ENCODE measurements at regions not wholly inside any gene's neighbourhood (a gene's known extent, or its start where the extent isn't known, plus 50 kb on each side); places are given as distances from the start of the nearest gene placed in this dataset.

GRCh38 chr6:55997223-55997874, 122.0 kb upstream of the BMP5 start:
- H3K27me3 Mint-ChIP-seq (ENCODE audit: insufficient read depth), result peaks cover 2% of the 10 kb centered on the region; the same call in 1 of the 2 replicates
- H3K36me3 Mint-ChIP-seq (ENCODE audit: low read depth), result no peaks in the 10 kb centered on the region
- TF ChIP-seq CTCF (IDR thresholded peaks at IDR 0.05), result no peak
- no peaks in the 10 kb centered on the region for H3K4me1 Mint-ChIP-seq (ENCODE audit: low read depth)
- H3K4me3 Mint-ChIP-seq, result no peak overlapping the region
- H3K9me3 Mint-ChIP-seq, result 0 out of 2 replicates have a peak, but pooled peaks cover 3% of the 10 kb centered on the region
- no peak overlapping the region for H3K27ac Mint-ChIP-seq
- DNase-seq, result no peak

- Mint-ChIP-seq H3K4me3 (no peak overlapping the region), H3K27ac (no peak overlapping the region), H3K9me3 (0 out of 2 replicates have a peak, but pooled peaks cover 3% of the 10 kb centered on the region), H3K4me1 (ENCODE audit: low read depth) (no peaks in the 10 kb centered on the region), H3K27me3 (ENCODE audit: insufficient read depth) (0 out of 2 replicates have a peak, but pooled peaks cover 2% of the 10 kb centered on the region), H3K36me3 (ENCODE audit: low read depth) (no peaks in the 10 kb centered on the region)
- TF ChIP-seq CTCF (IDR thresholded peaks at IDR 0.05), result no peak
- DNase-seq, result no peak
Measured at GRCh38 chr6:55994531-55994930, 119.1 kb upstream of the BMP5 start.

GRCh38 chr6:55993418-55993817, 118.0 kb upstream of the BMP5 start:
- Mint-ChIP-seq H3K4me1 (ENCODE audit: low read depth) (no peaks in the 10 kb centered on the region), H3K36me3 (ENCODE audit: low read depth) (no peaks in the 10 kb centered on the region), H3K27me3 (ENCODE audit: insufficient read depth) (0 out of 2 replicates have a peak, but pooled peaks cover 2% of the 10 kb centered on the region), H3K27ac (no peak overlapping the region), H3K4me3 (no peak overlapping the region), H3K9me3 (0 out of 2 replicates have a peak, but pooled peaks cover 3% of the 10 kb centered on the region)
- no peak for TF ChIP-seq CTCF (IDR thresholded peaks at IDR 0.05)
- no peak for DNase-seq

GRCh38 chr6:55992546-55992945, 117.2 kb upstream of the BMP5 start:
- Mint-ChIP-seq H3K9me3 (0 out of 2 replicates have a peak, but pooled peaks cover 3% of the 10 kb centered on the region), H3K4me3 (no peak overlapping the region), H3K27me3 (ENCODE audit: insufficient read depth) (0 out of 2 replicates have a peak, but pooled peaks cover 2% of the 10 kb centered on the region), H3K4me1 (ENCODE audit: low read depth) (no peaks in the 10 kb centered on the region), H3K36me3 (ENCODE audit: low read depth) (no peaks in the 10 kb centered on the region), H3K27ac (no peak overlapping the region)
- DNase-seq, result no peak
- TF ChIP-seq CTCF (IDR thresholded peaks at IDR 0.05), result no peak

- Mint-ChIP-seq H3K4me1 (ENCODE audit: low read depth) (no peaks in the 10 kb centered on the region), H3K9me3 (no peaks in the 10 kb centered on the region), H3K36me3 (ENCODE audit: low read depth) (no peaks in the 10 kb centered on the region), H3K27me3 (ENCODE audit: insufficient read depth) (peaks cover 12% of the 10 kb centered on the region), H3K4me3 (no peak overlapping the region), H3K27ac (no peak overlapping the region)
- no peak for TF ChIP-seq CTCF (IDR thresholded peaks at IDR 0.05)
- DNase-seq, result no peak
Measured at GRCh38 chr6:55985309-55985708, 109.9 kb upstream of the BMP5 start.
